Endodermal cell (in vitro differentiated cells): ENCODE measurements at regions not wholly inside any gene's neighbourhood (a gene's known extent, or its start where the extent isn't known, plus 50 kb on each side); places are given as distances from the start of the nearest gene placed in this dataset.
"Not testable (repeated sequence)": the region's sequence is repeated elsewhere in the genome, so short reads cannot be mapped to it uniquely, and the experiment has no call there.

Source experiments
- DNase-seq: peaks from one replicate; pipeline ENCODE4 v3.0.0-alpha.2; 2017
- H3K27ac ChIP-seq: 2 replicates; pipeline ENCODE4 v1.5.1; 2013; ENCODE audit warnings: mild to moderate bottlenecking, low read depth, low read length, moderate library complexity
- H3K27me3 ChIP-seq: 2 replicates; pipeline ENCODE4 v1.6.1; 2013; ENCODE audit warnings: mild to moderate bottlenecking, low read length, moderate library complexity; ENCODE audit not compliant: insufficient read depth, control insufficient read depth, poor library complexity, severe bottlenecking
- H3K36me3 ChIP-seq: 2 replicates; pipeline ENCODE4 v1.7.0; 2013; ENCODE audit warnings: mild to moderate bottlenecking, low read length, moderate library complexity; ENCODE audit not compliant: control insufficient read depth, insufficient read depth
- H3K4me1 ChIP-seq: one replicate; pipeline ENCODE4 v1.7.0; 2013; ENCODE audit warnings: low read length; ENCODE audit not compliant: control insufficient read depth, insufficient read depth
- H3K4me3 ChIP-seq: 2 replicates; pipeline ENCODE4 v1.5.1; 2013; ENCODE audit warnings: mild to moderate bottlenecking, low read length, moderate library complexity
- H3K9ac ChIP-seq: 2 replicates; pipeline ENCODE4 v1.6.1; 2013; ENCODE audit warnings: mild to moderate bottlenecking, low read length, moderate library complexity; ENCODE audit not compliant: poor library complexity, severe bottlenecking; ENCODE audit errors: extremely low read depth
- H3K9me3 ChIP-seq: 2 replicates; pipeline ENCODE4 v1.6.1; 2013; ENCODE audit warnings: mild to moderate bottlenecking, low read length, moderate library complexity; ENCODE audit not compliant: control insufficient read depth
- H3K27ac Mint-ChIP-seq: 2 replicates; pipeline ENCODE4 v1.8.0; 2020; ENCODE audit warnings: mixed read lengths
- H3K27me3 Mint-ChIP-seq: 2 replicates; pipeline ENCODE4 v1.8.0; 2021; ENCODE audit warnings: mild to moderate bottlenecking, mixed read lengths; ENCODE audit not compliant: insufficient read depth
- H3K36me3 Mint-ChIP-seq: 2 replicates; pipeline ENCODE4 v1.8.0; 2020; ENCODE audit warnings: low read depth, mixed read lengths
- H3K4me1 Mint-ChIP-seq: 2 replicates; pipeline ENCODE4 v1.8.0; 2020; ENCODE audit warnings: mixed read lengths
- H3K4me3 Mint-ChIP-seq: 2 replicates; pipeline ENCODE4 v1.8.0; 2020; ENCODE audit warnings: mild to moderate bottlenecking, moderate library complexity, mixed read lengths
- H3K9me3 Mint-ChIP-seq: 2 replicates; pipeline ENCODE4 v1.8.0; 2020; ENCODE audit warnings: mild to moderate bottlenecking, mixed read lengths
- CTCF ChIP-seq: fragments of 200-600 bp; sonication (generic); conservative IDR thresholded peaks from 2 replicates; pipeline ENCODE4 v1.5.0; 2021; ENCODE audit warnings: antibody characterized with exemption, mild to moderate bottlenecking
- WGBS, 2 experiments: methylation state at CpG; one replicate each; pipeline versions ENCODE4 v1.1.5 to v1.1.7; 2013; ENCODE audit warnings: missing lambda C conversion rate in 2 of 2, mixed read lengths in 1 of 2; ENCODE audit not compliant: insufficient coverage in 1 of 2, insufficient read length in 1 of 2; 5-methylcytosine and 5-hydroxymethylcytosine counted together

- Histone ChIP-seq H3K4me3 (no peak overlapping the region), H3K9ac (no peak overlapping the region), H3K4me1 (peaks cover 4% of the 10 kb centered on the region), H3K36me3 (no peaks in the 10 kb centered on the region), H3K9me3 (peaks cover 13% of the 10 kb centered on the region), H3K27me3 (no peaks in the 10 kb centered on the region), H3K27ac (no peak overlapping the region)
- no peak overlapping the region for H3K27ac Mint-ChIP-seq
- H3K4me3 Mint-ChIP-seq, result no peak overlapping the region
- WGBS, 2 experiments, result 88% methylated on average over 2 of the region's 2 CpGs; no CpG with 5 or more reads in 1 of the 2 experiments
- peaks cover 6% of the 10 kb centered on the region for H3K4me1 Mint-ChIP-seq
- DNase-seq, result peak; percentile 71
- TF ChIP-seq CTCF, result peak; percentile 65
- H3K36me3 Mint-ChIP-seq, result no peaks in the 10 kb centered on the region
- H3K27me3 Mint-ChIP-seq, result peaks cover 3% of the 10 kb centered on the region
- H3K9me3 Mint-ChIP-seq, result peaks cover 11% of the 10 kb centered on the region
These were observed 123.3 kb upstream of the OR4E1 start for GRCh38 chr14:21796916-21797315.

- Histone ChIP-seq H3K27me3 (no peaks in the 10 kb centered on the region), H3K36me3 (no peaks in the 10 kb centered on the region), H3K4me1 (peaks cover 4% of the 10 kb centered on the region), H3K9ac (no peak overlapping the region), H3K4me3 (no peak overlapping the region), H3K9me3 (peaks cover 13% of the 10 kb centered on the region), H3K27ac (no peak overlapping the region)
- Mint-ChIP-seq H3K4me3 (no peak overlapping the region), H3K9me3 (peaks cover 11% of the 10 kb centered on the region), H3K36me3 (no peaks in the 10 kb centered on the region), H3K27me3 (peaks cover 3% of the 10 kb centered on the region), H3K27ac (no peak overlapping the region), H3K4me1 (peaks cover 6% of the 10 kb centered on the region)
- DNase-seq, result no peak
- no peak for TF ChIP-seq CTCF
- WGBS, 2 experiments, result 66% methylated on average over 2 of the region's 2 CpGs; no CpG with 5 or more reads in 1 of the 2 experiments
These were observed 121.8 kb upstream of the OR4E1 start for GRCh38 chr14:21795456-21795855.

- Mint-ChIP-seq H3K27ac (no peak overlapping the region), H3K4me3 (no peak overlapping the region), H3K27me3 (peaks cover 6% of the 10 kb centered on the region), H3K36me3 (no peaks in the 10 kb centered on the region), H3K9me3 (peaks cover 10% of the 10 kb centered on the region), H3K4me1 (no peaks in the 10 kb centered on the region)
- no peak for DNase-seq
- no peak for TF ChIP-seq CTCF
- peaks cover 13% of the 10 kb centered on the region for H3K9me3 ChIP-seq
- WGBS, 2 experiments, result 78 to 84% methylated on average over 5 to 6 of the region's 6 CpGs
- H3K36me3 ChIP-seq, result no peaks in the 10 kb centered on the region
- H3K27me3 ChIP-seq, result no peaks in the 10 kb centered on the region
- no peak overlapping the region for H3K9ac ChIP-seq
- H3K4me1 ChIP-seq, result no peaks in the 10 kb centered on the region
- H3K4me3 ChIP-seq, result no peak overlapping the region
- H3K27ac ChIP-seq, result no peak overlapping the region
These were observed 118.1 kb upstream of the OR4E1 start for GRCh38 chr14:21791749-21792148.

- H3K36me3 Mint-ChIP-seq, H3K36me3 ChIP-seq, H3K27ac Mint-ChIP-seq, H3K9ac ChIP-seq, H3K27ac ChIP-seq, H3K9me3 ChIP-seq, H3K4me3 Mint-ChIP-seq, H3K4me3 ChIP-seq, DNase-seq, H3K9me3 Mint-ChIP-seq, H3K4me1 ChIP-seq, H3K27me3 ChIP-seq, H3K27me3 Mint-ChIP-seq, H3K4me1 Mint-ChIP-seq: not testable (repeated sequence)
- 86% methylated on average over 1 of the region's 1 CpG; no CpG with 5 or more reads in 1 of the 2 experiments for WGBS, 2 experiments
These were observed 115.1 kb upstream of the OR4E1 start for GRCh38 chr14:21788687-21789086.

GRCh38 chr14:21787242-21787641 lies 113.6 kb upstream of the OR4E1 start:
- DNase-seq, H3K27me3 Mint-ChIP-seq, H3K27me3 ChIP-seq, H3K36me3 Mint-ChIP-seq, H3K4me3 ChIP-seq, H3K4me1 Mint-ChIP-seq, H3K9me3 ChIP-seq, H3K9me3 Mint-ChIP-seq, H3K4me1 ChIP-seq, H3K27ac ChIP-seq, H3K4me3 Mint-ChIP-seq, H3K9ac ChIP-seq, H3K36me3 ChIP-seq, H3K27ac Mint-ChIP-seq: not testable (repeated sequence)
- WGBS, 2 experiments, result no CpG with 5 or more reads among the region's 1 CpG
